GM12872 (cell line): ENCODE measurements at regions not wholly inside any gene's neighbourhood (a gene's known extent, or its start where the extent isn't known, plus 50 kb on each side); places are given as distances from the start of the nearest gene placed in this dataset.

Experiments used
- CTCF ChIP-seq: IDR thresholded peaks from 3 replicates; pipeline ENCODE4 v1.5.1; 2011; ENCODE audit warnings: low read depth, mild to moderate bottlenecking, low read length, moderate library complexity; ENCODE audit not compliant: insufficient read depth

DNA sequence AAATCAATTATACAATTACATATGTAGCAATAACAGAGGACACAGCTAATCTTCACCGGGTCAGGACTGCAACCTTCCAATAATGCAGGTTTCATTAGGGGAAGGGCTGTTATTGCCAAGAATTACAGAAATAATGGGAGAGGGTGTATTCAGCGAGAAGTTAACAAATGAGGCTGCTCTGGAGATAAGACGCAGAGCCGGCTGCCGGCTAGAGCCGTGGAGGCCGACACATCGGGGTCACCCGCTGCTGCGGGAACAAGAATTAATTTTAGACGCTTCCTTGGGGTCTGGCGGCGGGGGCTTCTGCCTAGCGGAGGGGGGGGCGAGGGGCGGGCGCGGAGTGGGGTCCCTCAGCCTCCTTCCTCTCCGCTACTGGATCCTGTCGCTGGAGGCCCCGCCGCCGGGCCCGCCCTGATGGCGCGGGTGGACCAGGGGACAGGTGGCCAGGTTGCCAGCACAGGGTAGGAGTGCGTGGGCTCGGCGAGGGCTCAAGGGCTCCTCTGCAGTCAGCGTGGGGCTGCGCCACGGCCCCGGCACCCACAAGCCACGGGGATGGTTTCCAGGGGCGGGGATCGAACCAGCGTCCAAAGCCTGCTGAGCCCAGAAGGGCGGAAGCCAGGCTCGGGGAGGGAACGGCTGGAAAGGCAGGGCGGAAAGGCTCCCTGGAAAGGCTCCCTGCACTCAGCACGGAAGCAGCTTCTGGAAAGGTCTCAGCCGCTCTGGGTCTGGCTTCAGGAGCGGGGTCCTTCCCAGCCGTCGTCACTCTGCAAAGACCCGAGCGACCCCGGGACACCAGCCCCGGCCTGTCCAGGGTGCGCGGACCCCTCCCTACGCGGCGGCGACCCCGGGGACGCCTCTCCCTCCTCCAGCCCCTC is 113.8 kb upstream of the NKX1-1 start:
- TF ChIP-seq CTCF, result no peak

DNA sequence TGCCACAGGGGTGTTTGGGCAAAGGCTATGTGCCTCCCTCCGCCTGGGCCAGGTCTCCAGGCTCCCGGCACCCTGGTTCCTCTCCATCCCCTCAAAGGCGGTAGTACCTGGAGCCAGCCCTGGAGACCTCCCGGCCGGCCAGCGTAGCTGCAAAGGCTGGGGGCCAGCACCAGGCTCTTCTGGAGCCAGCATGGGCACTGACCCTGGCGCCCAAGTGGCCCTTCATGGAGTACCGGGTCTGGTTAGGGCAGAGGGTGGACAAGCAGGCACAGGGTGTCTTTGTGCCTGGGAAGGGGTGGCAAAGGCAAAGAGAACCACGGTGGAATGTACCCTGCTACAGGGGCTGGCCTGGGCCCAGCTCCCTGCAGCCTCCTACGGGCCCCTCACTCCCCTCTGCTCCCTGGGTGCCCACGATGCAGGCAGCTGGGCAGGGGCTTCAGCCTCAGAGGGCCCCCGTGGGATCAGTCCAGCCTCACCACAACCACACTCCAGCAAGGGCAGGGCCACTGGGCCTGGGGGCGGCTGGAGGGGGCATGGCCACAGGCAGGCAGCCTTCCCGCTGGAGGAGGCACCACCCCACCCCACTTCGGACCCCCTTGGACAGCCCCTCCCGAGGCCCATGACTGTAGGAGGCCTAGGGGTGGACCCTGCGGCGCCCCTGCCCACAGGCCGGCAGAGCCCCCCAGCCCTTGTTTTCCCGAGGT is 112.9 kb upstream of the NKX1-1 start:
- no peak for TF ChIP-seq CTCF

DNA sequence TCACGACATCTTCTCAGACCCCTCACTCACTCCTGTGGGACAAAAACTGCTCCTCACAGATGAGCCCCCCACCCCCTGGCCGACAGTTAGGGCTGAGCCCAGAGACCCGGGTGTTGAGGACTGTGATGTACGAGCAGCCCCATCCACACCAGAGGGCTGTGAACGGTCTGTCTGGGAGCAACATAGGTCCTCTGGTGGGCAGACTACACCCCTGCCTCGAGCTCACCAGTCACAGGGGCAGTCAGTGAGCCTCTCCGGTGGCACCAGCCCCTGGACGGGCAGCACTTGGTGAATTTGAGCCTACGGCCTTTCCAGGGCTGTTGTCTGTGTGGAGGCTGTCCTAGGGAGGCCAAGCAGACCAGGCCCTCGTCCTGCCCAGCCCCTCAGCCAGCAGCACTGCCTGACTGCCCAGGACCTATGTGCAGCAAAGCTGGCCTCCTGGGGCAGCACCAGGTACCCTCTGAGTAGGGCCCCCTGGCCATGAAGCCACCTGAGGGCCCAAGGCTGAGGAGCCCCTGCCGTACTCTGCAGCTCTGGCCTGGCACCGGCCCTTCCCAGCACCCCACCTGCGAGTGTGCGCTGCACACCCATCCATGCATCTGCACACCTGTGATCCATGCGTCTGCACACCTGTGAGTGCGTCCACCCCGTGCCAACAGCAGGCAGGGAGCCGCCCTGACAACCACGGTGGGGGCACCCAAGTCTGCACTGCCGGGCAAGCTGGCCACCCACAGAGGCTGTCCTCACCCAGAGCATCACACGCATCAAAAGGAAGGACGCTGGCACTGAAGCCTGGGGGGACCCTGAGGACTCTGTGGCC is 111.6 kb upstream of the NKX1-1 start:
- no peak for TF ChIP-seq CTCF

DNA sequence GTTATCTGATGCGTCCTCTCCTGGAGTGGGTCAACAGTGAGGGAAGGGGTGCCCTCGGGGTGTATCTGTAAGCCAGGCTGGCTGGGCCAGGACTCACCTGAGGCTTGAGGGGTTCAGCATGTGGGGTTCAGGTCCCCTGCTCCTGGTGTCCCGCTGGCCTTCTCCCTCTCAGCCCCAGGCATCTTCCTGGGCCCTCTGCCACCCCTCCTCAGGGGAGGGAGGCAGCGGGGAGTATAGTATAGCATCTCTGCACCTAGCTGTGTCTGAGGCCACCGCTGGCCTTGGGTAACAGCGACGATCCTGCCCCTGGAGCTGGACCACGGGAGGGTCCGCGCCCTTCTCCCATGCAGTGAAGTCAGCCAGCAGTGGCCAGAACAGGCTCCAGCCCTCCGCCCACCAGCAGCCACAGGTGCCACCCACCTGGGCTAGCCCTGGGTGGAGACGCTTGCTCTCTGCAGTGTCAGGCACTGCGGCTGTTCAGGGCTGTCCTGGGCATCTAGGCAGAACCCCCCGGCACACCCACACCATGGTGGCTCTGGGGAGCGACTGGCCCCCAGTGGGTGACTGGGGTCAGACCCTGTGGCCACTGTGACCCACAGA is 110.7 kb upstream of the NKX1-1 start:
- TF ChIP-seq CTCF, result no peak

DNA sequence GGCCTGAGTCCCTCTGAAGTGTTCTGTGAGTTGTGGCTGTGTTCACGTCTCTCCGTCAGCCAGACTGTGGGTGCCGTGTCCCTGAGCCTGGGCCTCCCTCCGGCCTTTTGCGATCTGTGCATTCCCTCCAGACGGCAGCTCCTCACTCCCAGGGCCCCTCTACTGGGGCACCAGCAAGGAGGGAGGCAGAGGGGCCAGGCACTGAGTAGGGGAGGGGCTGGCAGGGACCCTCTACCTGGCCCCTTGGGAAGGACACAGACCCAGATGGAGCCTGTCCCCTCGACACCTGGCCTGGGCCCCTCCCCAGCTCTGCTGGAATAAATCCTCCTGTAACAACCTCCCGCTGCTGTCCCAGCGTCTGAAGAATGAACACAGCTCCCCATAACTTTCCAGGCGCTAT is 110.0 kb upstream of the NKX1-1 start:
- no peak for TF ChIP-seq CTCF

DNA sequence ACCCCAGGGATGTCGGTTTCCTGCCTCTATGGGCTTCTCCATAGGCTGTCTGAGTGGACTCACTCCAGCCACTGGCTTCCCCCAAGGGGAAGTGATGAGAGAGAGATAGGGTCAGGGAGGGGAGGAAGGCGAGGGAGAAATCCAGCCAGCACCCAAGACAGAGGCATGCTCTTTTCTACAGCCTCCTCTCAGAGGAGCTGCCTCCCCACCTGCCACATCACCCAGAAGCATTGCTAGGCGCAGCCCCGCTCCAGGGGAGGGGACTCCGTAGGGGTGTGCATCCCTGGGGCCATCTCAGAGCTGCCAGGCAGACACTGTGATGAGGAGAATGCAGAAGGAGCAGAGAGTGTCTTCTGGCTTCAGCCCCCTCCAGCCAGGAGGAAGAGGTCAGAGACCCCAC is 109.5 kb upstream of the NKX1-1 start:
- no peak for TF ChIP-seq CTCF

GRCh38 chr4:1515156-1515555 is 108.9 kb upstream of the NKX1-1 start:
- TF ChIP-seq CTCF, result no peak
